ENCODE measurements at regions not wholly inside any gene's neighbourhood (a gene's known extent, or its start where the extent isn't known, plus 50 kb on each side); places are given as distances from the start of the nearest gene placed in this dataset.

DNA sequence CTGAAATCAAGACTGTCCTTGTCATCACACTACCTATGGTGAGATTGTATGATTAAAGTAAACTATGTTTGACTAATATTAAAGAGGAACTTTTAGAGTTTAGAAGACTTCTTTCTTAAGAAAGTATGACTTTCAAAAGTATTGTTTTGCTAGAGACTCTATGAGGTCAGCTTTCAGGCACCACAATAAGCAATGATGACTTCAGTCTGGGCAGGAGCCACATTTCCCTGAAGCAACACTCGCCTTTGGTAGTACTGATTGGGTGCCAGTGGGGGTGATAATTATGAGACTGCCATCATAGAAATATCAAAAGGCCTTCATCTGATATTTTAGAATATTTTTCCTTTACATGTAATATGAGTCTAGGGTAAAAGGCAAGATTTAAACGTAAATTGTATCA is 212.6 kb downstream of the DTHD1 start:
- no peak for DNase-seq

DNA sequence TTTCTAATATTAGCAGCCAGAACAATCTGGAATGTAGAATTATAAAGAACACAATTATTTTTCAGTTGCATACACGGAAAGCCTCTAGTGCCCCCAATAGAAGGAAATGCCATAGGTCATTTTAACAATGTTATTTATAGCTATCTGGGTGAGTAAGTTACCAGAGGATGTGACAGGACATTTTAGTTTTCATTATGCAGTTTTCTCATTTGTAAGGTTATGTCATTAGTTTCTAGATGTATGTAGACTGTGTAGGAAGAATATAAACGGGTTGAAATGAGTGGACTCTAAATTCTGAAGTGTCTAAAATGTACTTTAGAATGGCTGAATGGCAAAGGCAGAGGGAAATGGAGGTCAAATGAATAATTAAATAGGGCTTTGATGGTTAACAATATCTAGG is 213.3 kb downstream of the DTHD1 start:
- DNase-seq = no peak

DNA sequence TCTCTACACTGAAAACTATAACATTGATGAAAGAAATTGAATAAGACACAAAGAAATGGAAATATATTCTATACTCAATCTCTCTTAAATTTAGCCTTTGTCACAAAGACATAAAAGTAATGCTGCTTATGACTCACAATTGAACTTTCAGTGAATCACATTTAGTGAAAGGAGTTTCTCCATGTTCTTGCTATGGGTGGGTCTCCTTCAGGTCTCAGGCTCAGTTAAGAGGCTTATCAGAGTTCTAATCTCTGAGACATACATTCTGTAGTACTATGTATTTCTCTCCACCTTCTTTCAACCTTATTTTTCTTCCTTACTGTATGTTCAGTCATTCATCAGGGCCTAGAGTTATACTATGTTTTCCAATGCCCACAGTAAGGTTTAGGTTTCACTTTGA is 220.9 kb downstream of the DTHD1 start:
- no peak for DNase-seq

GRCh38 chr4:36508394-36508793 is 227.0 kb downstream of the DTHD1 start:
- no peak for DNase-seq

DNA sequence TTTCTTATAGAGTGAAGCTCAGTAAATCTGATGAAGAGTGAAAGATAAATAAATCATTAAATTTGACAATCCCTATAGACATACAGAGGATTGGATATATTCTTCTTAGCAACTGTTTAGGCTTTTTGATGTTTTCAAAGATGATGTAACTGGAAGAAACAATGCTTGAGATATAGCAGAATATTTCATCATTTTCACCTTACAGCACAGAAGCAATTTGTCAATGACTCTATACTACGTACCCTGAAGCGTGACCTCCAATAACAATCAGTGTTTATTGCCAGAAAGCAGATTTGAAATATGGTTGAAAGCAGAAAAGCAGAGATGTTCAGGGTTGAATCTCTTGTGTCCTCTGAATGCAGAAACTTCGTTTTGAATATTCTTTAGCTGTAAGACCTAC is 228.4 kb downstream of the DTHD1 start:
- DNase-seq = no peak

DNA sequence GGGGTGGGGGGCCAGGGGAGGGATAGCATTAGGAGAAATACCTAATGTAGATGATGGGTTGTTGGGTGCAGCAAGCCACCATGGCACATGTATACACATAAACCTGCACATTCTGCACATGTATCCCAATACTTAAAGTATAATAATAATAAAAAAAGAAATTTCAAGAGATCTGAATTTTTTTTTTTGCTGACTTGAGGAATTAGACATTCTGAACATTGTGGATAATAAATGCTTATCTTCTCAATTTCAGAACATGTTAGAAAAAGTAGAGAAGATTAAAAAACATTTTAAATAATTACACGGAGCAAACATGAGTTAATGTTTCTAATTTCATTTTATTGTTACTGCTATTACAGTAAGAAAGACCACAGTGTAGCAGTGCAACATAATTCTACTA is 230.4 kb downstream of the DTHD1 start:
- DNase-seq = no peak

GRCh38 chr4:36516522-36517095 is 235.2 kb downstream of the DTHD1 start:
- no peak for DNase-seq

DNA sequence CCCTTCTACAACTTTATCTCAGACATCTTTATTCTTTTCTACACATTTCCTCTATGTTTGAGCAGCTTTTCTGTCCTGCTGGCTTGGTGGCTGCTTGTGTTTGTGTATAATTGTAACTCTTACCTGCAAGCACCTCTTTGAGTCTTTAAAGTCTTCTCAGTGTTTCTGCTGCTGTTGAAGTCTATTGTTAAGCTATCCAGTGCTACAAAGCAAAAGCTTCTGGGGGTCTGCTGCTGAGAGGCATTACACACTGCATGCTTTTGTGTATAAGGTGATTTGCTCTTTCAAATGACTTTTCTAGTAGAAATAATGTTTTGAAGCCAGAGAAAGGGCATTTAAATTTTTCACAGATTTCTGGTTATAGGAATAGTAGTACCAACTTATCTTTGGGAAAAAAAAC is 241.8 kb downstream of the DTHD1 start:
- DNase-seq = no peak

- no peak for DNase-seq
Observed at GRCh38 chr4:36532670-36533379, 251.4 kb downstream of the DTHD1 start.

DNA sequence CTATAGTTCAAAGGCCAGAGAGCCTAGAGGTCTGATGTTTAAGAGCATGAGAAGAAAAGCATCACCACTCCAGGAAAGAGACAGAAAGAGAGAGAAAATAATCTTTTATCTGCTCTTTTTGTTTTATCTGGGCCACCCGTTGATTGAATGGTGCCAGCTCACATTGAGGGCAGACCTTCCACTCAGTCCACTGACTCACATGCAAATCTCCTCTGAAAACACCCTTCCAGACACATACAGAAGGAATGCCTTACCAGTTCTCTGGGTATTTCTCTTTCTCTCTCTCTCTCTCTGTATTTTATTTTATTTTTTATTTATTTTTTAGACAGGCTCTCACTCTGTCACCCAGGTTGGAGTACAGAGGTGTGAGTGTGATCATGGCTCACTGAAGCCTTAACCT is 252.5 kb downstream of the DTHD1 start:
- no peak for DNase-seq

GRCh38 chr4:36547383-36547782 is 266.0 kb downstream of the DTHD1 start:
- no peak for DNase-seq

GRCh38 chr4:36549252-36549651 is 267.8 kb downstream of the DTHD1 start:
- no peak for DNase-seq

- no peak for DNase-seq
Observed at GRCh38 chr4:36549992-36550391, 268.6 kb downstream of the DTHD1 start.

GRCh38 chr4:36551697-36552214 is 270.3 kb downstream of the DTHD1 start:
- DNase-seq = no peak

GRCh38 chr4:36553029-36553428 is 271.6 kb downstream of the DTHD1 start:
- DNase-seq = no peak

DNA sequence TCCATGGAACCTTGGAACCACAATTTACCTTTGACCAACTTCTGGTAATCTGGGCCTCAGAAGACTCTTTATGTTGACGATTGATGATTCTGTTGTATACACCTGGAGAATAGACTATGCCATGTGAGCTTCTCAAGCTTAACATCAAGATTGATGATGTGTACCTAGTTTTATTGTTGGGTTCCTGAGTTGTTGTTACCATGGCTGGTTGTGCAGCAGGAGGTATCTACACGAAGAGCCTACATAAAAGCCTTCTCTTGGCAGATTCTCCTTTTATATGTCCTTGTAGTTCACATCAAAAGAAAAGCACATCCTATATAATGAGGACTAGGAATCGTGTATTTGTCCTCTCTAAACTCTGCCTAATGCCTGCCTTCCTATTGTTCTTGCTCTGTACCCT is 272.0 kb downstream of the DTHD1 start:
- no peak for DNase-seq

- no peak for DNase-seq
Observed at GRCh38 chr4:36556984-36557383, 275.6 kb downstream of the DTHD1 start.

DNA sequence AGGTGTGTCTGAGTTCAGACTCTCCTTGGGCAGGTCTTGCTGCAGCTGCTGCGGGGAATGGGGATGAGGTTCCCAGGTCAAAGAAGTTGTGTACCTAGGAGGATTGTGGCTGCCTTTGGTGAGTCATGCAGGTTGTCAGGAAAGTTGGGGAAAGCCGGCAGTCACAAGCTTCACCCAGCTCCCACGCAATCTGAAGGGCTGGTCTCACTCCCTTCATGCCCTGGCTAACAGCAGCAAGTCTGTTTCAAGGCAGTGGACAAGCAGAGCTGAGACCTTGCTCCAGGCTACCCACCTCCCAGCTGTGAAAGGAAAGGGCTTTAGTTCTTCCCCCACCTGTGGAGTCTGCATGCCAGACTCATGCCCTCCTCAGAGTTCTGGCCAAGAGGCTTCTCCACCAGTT is 287.2 kb downstream of the DTHD1 start:
- DNase-seq = no peak

GRCh38 chr4:36573441-36573840 is 292.0 kb downstream of the DTHD1 start:
- no peak for DNase-seq

DNA sequence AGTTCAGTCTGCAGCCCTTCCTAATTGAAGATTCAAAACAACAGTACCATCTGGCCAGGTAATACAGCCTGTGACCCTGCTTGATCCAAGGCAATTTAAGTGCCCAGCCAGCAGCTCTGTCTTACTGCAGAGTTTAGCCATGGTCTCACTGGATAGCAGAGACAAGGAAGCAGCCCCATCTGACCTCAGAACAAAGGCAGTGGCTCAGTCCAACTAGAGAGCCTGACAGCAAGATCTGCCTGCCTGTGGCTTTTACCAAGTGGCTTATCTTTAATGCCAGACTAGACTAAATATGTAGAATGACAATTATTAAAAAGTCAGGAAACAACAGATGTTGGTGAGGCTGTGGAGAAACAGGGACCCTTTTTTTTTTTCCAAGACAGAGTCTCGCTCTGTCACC is 293.4 kb downstream of the DTHD1 start:
- DNase-seq = no peak

- no peak for DNase-seq
Observed at GRCh38 chr4:36582198-36582597, 300.8 kb downstream of the DTHD1 start.

- DNase-seq = no peak
Observed at GRCh38 chr4:36587909-36588472, 306.6 kb downstream of the DTHD1 start.

- no peak for DNase-seq
Observed at GRCh38 chr4:36590343-36590742, 308.9 kb downstream of the DTHD1 start.

DNA sequence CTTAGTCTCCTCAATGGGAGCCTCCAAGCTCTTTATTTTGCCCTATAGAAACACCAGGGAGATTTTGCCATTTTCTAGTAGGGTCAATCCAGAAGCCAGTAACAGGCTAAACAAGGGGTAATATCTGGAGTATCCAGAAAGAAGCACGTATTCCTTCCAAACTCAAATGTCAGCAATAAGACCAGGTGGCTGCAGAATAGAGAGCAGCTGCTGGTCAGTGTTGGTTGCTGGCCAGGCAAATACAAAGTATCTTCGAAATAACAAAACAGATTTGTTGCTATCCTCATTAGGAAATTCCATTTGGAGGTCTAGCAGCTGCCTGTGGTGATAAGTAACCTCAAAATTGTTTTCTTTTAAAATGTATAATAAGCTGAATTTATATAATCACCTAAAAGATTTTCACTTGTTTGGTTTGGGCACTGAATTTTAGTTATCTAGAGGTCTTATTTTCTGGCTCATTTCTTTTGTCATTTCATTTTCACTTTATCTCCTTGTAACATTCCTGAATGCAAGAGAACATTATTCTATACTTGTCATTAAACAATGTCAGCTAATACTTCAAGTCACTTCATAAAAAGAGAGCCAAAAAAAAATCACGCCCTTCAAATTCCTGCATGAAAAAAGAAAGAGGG is 320.6 kb downstream of the DTHD1 start:
- no peak for DNase-seq

Data from midbrain (tissue), 1 donor.